Hepatocyte (in vitro differentiated cells): ENCODE measurements at regions not wholly inside any gene's neighbourhood (a gene's known extent, or its start where the extent isn't known, plus 50 kb on each side); places are given as distances from the start of the nearest gene placed in this dataset.

Experiments used
- EZH2 ChIP-seq: fragments of 200-600 bp; sonication (generic); IDR thresholded peaks from 2 replicates; pipeline ENCODE4 v1.6.1; 2016; ENCODE audit warnings: antibody characterized with exemption, mild to moderate bottlenecking, borderline replicate concordance
- EZH2phosphoT487 ChIP-seq: fragments of 200-600 bp; sonication (generic); IDR thresholded peaks from one replicate; pipeline ENCODE4 v1.6.1; 2018; ENCODE audit warnings: antibody characterized with exemption, mild to moderate bottlenecking, low read depth, moderate library complexity; ENCODE audit not compliant: unreplicated experiment, severe bottlenecking
- TF ChIP-seq, protein P1 (sequence below): fragments of 200-600 bp; sonication (generic); IDR thresholded peaks from 2 replicates; pipeline ENCODE4 v1.5.1; 2016; ENCODE audit warnings: antibody characterized with exemption, mild to moderate bottlenecking; ENCODE audit not compliant: poor library complexity

GRCh38 chr16:7103056-7103455 lies 229.6 kb upstream of the RBFOX1 start:
- TF ChIP-seq, protein P1, sequence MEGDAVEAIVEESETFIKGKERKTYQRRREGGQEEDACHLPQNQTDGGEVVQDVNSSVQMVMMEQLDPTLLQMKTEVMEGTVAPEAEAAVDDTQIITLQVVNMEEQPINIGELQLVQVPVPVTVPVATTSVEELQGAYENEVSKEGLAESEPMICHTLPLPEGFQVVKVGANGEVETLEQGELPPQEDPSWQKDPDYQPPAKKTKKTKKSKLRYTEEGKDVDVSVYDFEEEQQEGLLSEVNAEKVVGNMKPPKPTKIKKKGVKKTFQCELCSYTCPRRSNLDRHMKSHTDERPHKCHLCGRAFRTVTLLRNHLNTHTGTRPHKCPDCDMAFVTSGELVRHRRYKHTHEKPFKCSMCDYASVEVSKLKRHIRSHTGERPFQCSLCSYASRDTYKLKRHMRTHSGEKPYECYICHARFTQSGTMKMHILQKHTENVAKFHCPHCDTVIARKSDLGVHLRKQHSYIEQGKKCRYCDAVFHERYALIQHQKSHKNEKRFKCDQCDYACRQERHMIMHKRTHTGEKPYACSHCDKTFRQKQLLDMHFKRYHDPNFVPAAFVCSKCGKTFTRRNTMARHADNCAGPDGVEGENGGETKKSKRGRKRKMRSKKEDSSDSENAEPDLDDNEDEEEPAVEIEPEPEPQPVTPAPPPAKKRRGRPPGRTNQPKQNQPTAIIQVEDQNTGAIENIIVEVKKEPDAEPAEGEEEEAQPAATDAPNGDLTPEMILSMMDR = no peak
- TF ChIP-seq EZH2 = no peak
- TF ChIP-seq EZH2phosphoT487 = no peak
